GM12878 (cell line): ENCODE measurements at regions not wholly inside any gene's neighbourhood (a gene's known extent, or its start where the extent isn't known, plus 50 kb on each side); places are given as distances from the start of the nearest gene placed in this dataset.

Experiments used
- ATAC-seq: fragments of 200-7000 bp; cut with Tn5 transposase; 3 replicates; pipeline ENCODE4 v1.9.1; 2020; ENCODE audit warnings: mild to moderate bottlenecking, moderate library complexity
- BruUV-seq: library from RNA; stranded (reverse); fragments of 400-500 nt; replicated peaks from 2 replicates; lab custom pipeline; 2021; lab: Mats Ljungman, UMichigan
- CTCF ChIA-PET: fragments of 300-600 bp; sonication (Branson Sonifier 250); formaldehyde crosslinking; extraction: SDS; loops from one replicate; lab custom pipeline; 2021; ENCODE audit warnings: inconsistent platforms; lab: Yijun Ruan, JAX
- POLR2A ChIA-PET: fragments of 350-600 bp; formaldehyde crosslinking; extraction: SDS; loops from one replicate; lab custom pipeline; 2021; ENCODE audit warnings: inconsistent platforms; lab: Charles Lee
- RAD21 ChIA-PET: fragments of 300-600 bp; sonication (Branson Sonifier 250); formaldehyde crosslinking; loops from one replicate; lab custom pipeline; 2023; ENCODE audit warnings: antibody characterized with exemption; ENCODE audit not compliant: unreplicated experiment; lab: Charles Lee
- SMC1A ChIA-PET: fragments of 300-600 bp; sonication (Branson Sonifier 250); formaldehyde crosslinking; loops from one replicate; lab custom pipeline; 2023; ENCODE audit not compliant: unreplicated experiment, uncharacterized antibody; lab: Charles Lee
- DNase-seq: peaks from one replicate; pipeline ENCODE4 v3.0.0-alpha.2; 2011; ENCODE audit warnings: low read depth, low spot score
- FAIRE-seq: peaks from 3 replicates; lab custom pipeline; 2011; peaks lifted over from hg19 to GRCh38; lab: Jason Lieb, UNC
- H2AFZ ChIP-seq: 2 replicates; pipeline ENCODE4 v1.6.0; 2011; ENCODE audit warnings: low read depth, low read length, control low read depth; ENCODE audit not compliant: control insufficient read depth
- H3K27ac ChIP-seq: 2 replicates; pipeline ENCODE4 v1.5.1; 2011; ENCODE audit warnings: control low read depth; ENCODE audit not compliant: control insufficient read depth, insufficient read depth
- H3K27me3 ChIP-seq, 2 experiments: replicated peaks in 1 of 2; 2 replicates each; pipeline versions ENCODE4 v1.6.0 to v1.6.1; 2011; ENCODE audit warnings: low read length in 1 of 2; ENCODE audit not compliant: control insufficient read depth in 2 of 2, insufficient read depth in 2 of 2
- H3K36me3 ChIP-seq, 2 experiments: 2 replicates each; pipeline ENCODE4 v1.5.1; 2011; ENCODE audit warnings: low read length in 1 of 2; ENCODE audit not compliant: control insufficient read depth in 2 of 2, insufficient read depth in 2 of 2
- H3K4me1 ChIP-seq: 2 replicates; pipeline ENCODE4 v1.6.1; 2011; ENCODE audit warnings: mild to moderate bottlenecking, low read length, moderate library complexity, mixed read lengths; ENCODE audit not compliant: control insufficient read depth, insufficient read depth
- H3K4me2 ChIP-seq: 2 replicates; pipeline ENCODE4 v1.6.0; 2011; ENCODE audit warnings: control low read depth; ENCODE audit not compliant: control insufficient read depth, insufficient read depth
- H3K4me3 ChIP-seq: fragments of 200-600 bp; sonication (generic); 2 replicates; pipeline ENCODE4 v1.5.1; 2016
- H3K79me2 ChIP-seq: 2 replicates; pipeline ENCODE4 v1.6.0; 2011; ENCODE audit warnings: low read length; ENCODE audit not compliant: control insufficient read depth, insufficient read depth
- H3K9ac ChIP-seq: 2 replicates; pipeline ENCODE4 v1.8.0; 2011; ENCODE audit warnings: low read length, control low read depth, mixed read lengths; ENCODE audit not compliant: control insufficient read depth, insufficient read depth
- H3K9me3 ChIP-seq: replicated peaks from 3 replicates; pipeline ENCODE4 v1.5.1; 2011; ENCODE audit warnings: mild to moderate bottlenecking, low read length; ENCODE audit not compliant: control insufficient read depth, insufficient read depth
- H4K20me1 ChIP-seq: 2 replicates; pipeline ENCODE4 v1.6.0; 2011; ENCODE audit not compliant: control insufficient read depth, insufficient read depth
- BRCA1 ChIP-seq: IDR thresholded peaks from 2 replicates; pipeline ENCODE4 v1.6.1; 2011; ENCODE audit warnings: low read depth, low read length, improper control_type of control experiment
- CREM ChIP-seq: IDR thresholded peaks from 2 replicates; pipeline ENCODE4 v1.6.1; 2014; ENCODE audit warnings: antibody characterized with exemption, low read depth
- FOXK2 ChIP-seq: fragments of 450-650 bp; IDR thresholded peaks from 2 replicates; pipeline ENCODE4 v1.6.1; 2017; ENCODE audit warnings: mild to moderate bottlenecking, moderate library complexity
- IRF4 ChIP-seq: IDR thresholded peaks from 2 replicates; pipeline ENCODE4 v1.6.1; 2011; ENCODE audit warnings: low read depth, low read length
- SREBF2 ChIP-seq: IDR thresholded peaks from 2 replicates; pipeline ENCODE4 v1.6.1; 2012; ENCODE audit warnings: mild to moderate bottlenecking, low read length
- TCF12 ChIP-seq: IDR thresholded peaks from 2 replicates; pipeline ENCODE4 v1.6.1; 2011; ENCODE audit warnings: low read depth, mild to moderate bottlenecking, low read length
- ZNF622 ChIP-seq: fragments of 450-650 bp; IDR thresholded peaks from 2 replicates; pipeline ENCODE4 v1.6.1; 2017; ENCODE audit warnings: mild to moderate bottlenecking, inconsistent platforms
- WGBS: methylation state at CpG from one replicate; pipeline ENCODE4 v1.1.6; 2016; ENCODE audit warnings: low lambda C conversion rate; ENCODE audit not compliant: insufficient replicate concordance, insufficient coverage; ENCODE audit errors: missing lambda C conversion rate; 5-methylcytosine and 5-hydroxymethylcytosine counted together
- in situ Hi-C: fragments of 300-500 bp; cut with MboI; formaldehyde crosslinking; loops from 9 replicates; pipeline ENCODE4 v1.14.3; 2018; ENCODE audit warnings: mixed read lengths
- intact Hi-C: fragments of 100-400 bp; cut with micrococcal nuclease; formaldehyde crosslinking; loops from one replicate; pipeline ENCODE4 v1.14.2; 2022; ENCODE audit not compliant: unreplicated experiment
- TF ChIP-seq, protein P1 (sequence below): fragments of 450-650 bp; IDR thresholded peaks from 2 replicates; pipeline ENCODE4 v1.6.1; 2017; ENCODE audit warnings: low read depth, mild to moderate bottlenecking, moderate library complexity
- TF ChIP-seq, protein P2 (sequence below): IDR thresholded peaks from 2 replicates; pipeline ENCODE4 v1.6.1; 2011; ENCODE audit warnings: mild to moderate bottlenecking, low read depth, low read length, moderate library complexity; ENCODE audit not compliant: insufficient replicate concordance

DNA sequence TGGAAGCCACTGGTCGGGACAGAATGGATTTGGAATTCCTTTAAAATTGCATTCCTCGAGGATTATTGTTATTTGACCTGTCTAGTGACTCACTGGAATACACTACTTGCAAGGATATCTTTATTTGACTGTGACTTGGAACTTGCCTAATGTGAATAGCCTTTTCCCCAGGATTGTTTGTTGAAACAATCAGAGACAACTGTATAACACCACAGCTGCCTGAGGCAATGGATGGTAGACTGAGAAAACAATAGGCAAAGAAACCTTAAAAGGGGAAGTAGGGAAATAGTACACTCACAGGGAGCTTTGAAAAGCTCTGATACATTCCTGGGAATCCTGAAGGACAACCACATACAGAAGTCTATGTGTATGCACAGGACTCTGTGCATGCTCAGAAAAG, 465.3 kb downstream of the BMP2 start:
- TF ChIP-seq, protein P1, sequence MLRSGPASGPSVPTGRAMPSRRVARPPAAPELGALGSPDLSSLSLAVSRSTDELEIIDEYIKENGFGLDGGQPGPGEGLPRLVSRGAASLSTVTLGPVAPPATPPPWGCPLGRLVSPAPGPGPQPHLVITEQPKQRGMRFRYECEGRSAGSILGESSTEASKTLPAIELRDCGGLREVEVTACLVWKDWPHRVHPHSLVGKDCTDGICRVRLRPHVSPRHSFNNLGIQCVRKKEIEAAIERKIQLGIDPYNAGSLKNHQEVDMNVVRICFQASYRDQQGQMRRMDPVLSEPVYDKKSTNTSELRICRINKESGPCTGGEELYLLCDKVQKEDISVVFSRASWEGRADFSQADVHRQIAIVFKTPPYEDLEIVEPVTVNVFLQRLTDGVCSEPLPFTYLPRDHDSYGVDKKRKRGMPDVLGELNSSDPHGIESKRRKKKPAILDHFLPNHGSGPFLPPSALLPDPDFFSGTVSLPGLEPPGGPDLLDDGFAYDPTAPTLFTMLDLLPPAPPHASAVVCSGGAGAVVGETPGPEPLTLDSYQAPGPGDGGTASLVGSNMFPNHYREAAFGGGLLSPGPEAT: no peak
- no peak for TF ChIP-seq BRCA1
- TF ChIP-seq FOXK2: no peak
- TF ChIP-seq CREM: no peak
- TF ChIP-seq, protein P2, sequence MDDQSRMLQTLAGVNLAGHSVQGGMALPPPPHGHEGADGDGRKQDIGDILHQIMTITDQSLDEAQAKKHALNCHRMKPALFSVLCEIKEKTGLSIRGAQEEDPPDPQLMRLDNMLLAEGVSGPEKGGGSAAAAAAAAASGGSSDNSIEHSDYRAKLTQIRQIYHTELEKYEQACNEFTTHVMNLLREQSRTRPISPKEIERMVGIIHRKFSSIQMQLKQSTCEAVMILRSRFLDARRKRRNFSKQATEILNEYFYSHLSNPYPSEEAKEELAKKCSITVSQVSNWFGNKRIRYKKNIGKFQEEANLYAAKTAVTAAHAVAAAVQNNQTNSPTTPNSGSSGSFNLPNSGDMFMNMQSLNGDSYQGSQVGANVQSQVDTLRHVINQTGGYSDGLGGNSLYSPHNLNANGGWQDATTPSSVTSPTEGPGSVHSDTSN: no peak
- no peak for TF ChIP-seq TCF12
- TF ChIP-seq ZNF622: no peak
- TF ChIP-seq IRF4: no peak
- no peak for TF ChIP-seq SREBF2
- TF ChIP-seq, all 136 proteins: peak for 0
- BruUV-seq: no TSS peak
- no peak overlapping the region for H3K27ac ChIP-seq
- H3K4me1 ChIP-seq: no peaks in the 10 kb centered on the region
- no peak overlapping the region for H3K4me3 ChIP-seq
- in situ Hi-C loops (no loop called here), intact Hi-C loops (no loop called here)
- no peaks in the 10 kb centered on the region for H3K79me2 ChIP-seq
- RAD21 ChIA-PET: no interaction called here
- no peaks in the 10 kb centered on the region; the same call in 2 of the 3 replicates for H3K9me3 ChIP-seq
- POLR2A ChIA-PET: no interaction called here
- CTCF ChIA-PET: interaction anchor here (1.0 kb wide), 1 partner anchor 53 kb away, joined by 3 read pairs; no protein-coding TSS in a partner anchor
- H4K20me1 ChIP-seq: no peaks in the 10 kb centered on the region
- no peak overlapping the region for H3K4me2 ChIP-seq
- FAIRE-seq (no peak), DNase-seq (no peak), ATAC-seq (no peak)
- H2AFZ ChIP-seq: no peak overlapping the region
- H3K9ac ChIP-seq: no peak overlapping the region
- no peaks in the 10 kb centered on the region for H3K27me3 ChIP-seq
- 0% methylated on average over 2 of the region's 2 CpGs for WGBS
- SMC1A ChIA-PET: no interaction called here
- no peaks in the 10 kb centered on the region for H3K36me3 ChIP-seq
